Astrocyte (in vitro differentiated cells and primary cell): ENCODE measurements at regions not wholly inside any gene's neighbourhood (a gene's known extent, or its start where the extent isn't known, plus 50 kb on each side); places are given as distances from the start of the nearest gene placed in this dataset.

ENCODE experiments used
- DNase-seq: peaks from one replicate; pipeline ENCODE4 v3.0.0-alpha.2; 2010; ENCODE audit warnings: low read depth
- FAIRE-seq: peaks from 2 replicates; lab custom pipeline; 2011; peaks lifted over from hg19 to GRCh38; lab: Jason Lieb, UNC
- H2AFZ ChIP-seq: 2 replicates; pipeline ENCODE4 v1.6.0; 2012; ENCODE audit warnings: low read depth, low read length, inconsistent platforms
- H3K27ac ChIP-seq: 2 replicates; pipeline ENCODE4 v1.5.1; 2011; ENCODE audit warnings: low read depth, low read length, inconsistent platforms
- H3K27me3 ChIP-seq: 2 replicates; pipeline ENCODE4 v1.6.0; 2011; ENCODE audit warnings: low read length, inconsistent platforms; ENCODE audit not compliant: insufficient read depth
- H3K36me3 ChIP-seq: 2 replicates; pipeline ENCODE4 v1.5.1; 2011; ENCODE audit warnings: low read length, inconsistent platforms; ENCODE audit not compliant: insufficient read depth
- H3K4me1 ChIP-seq: 2 replicates; pipeline ENCODE4 v1.5.1; 2011; ENCODE audit warnings: low read length, inconsistent platforms; ENCODE audit not compliant: insufficient read depth
- H3K4me2 ChIP-seq: 2 replicates; pipeline ENCODE4 v1.6.0; 2012; ENCODE audit warnings: low read length, inconsistent platforms
- H3K4me3 ChIP-seq: 2 replicates; pipeline ENCODE4 v1.5.1; 2011; ENCODE audit warnings: low read depth, mild to moderate bottlenecking, low read length, inconsistent platforms; ENCODE audit not compliant: insufficient read depth
- H3K79me2 ChIP-seq: 2 replicates; pipeline ENCODE4 v1.6.0; 2012; ENCODE audit warnings: mild to moderate bottlenecking, low read length, inconsistent platforms; ENCODE audit not compliant: insufficient read depth
- H3K9ac ChIP-seq: 2 replicates; pipeline ENCODE4 v1.6.0; 2012; ENCODE audit warnings: mild to moderate bottlenecking, low read length, inconsistent platforms
- H3K9me3 ChIP-seq: 2 replicates; pipeline ENCODE4 v1.5.1; 2012; ENCODE audit warnings: low read depth, mild to moderate bottlenecking, low read length, inconsistent platforms; ENCODE audit not compliant: insufficient read depth
- H4K20me1 ChIP-seq: 2 replicates; pipeline ENCODE4 v1.6.0; 2012; ENCODE audit warnings: low read length, inconsistent platforms; ENCODE audit not compliant: insufficient read depth
- H3K27ac Mint-ChIP-seq: one replicate; pipeline ENCODE4 v1.8.0; 2021; ENCODE audit warnings: mild to moderate bottlenecking, mixed read lengths; ENCODE audit not compliant: unreplicated experiment
- H3K27me3 Mint-ChIP-seq: one replicate; pipeline ENCODE4 v1.8.0; 2021; ENCODE audit warnings: low read depth, mixed read lengths; ENCODE audit not compliant: unreplicated experiment
- H3K36me3 Mint-ChIP-seq: one replicate; pipeline ENCODE4 v1.8.0; 2021; ENCODE audit warnings: low read depth, mixed read lengths; ENCODE audit not compliant: unreplicated experiment
- H3K4me1 Mint-ChIP-seq: one replicate; pipeline ENCODE4 v1.8.0; 2021; ENCODE audit warnings: low read depth, mixed read lengths; ENCODE audit not compliant: unreplicated experiment
- H3K4me3 Mint-ChIP-seq: one replicate; pipeline ENCODE4 v1.8.0; 2021; ENCODE audit warnings: mild to moderate bottlenecking, moderate library complexity, mixed read lengths; ENCODE audit not compliant: unreplicated experiment
- H3K9me3 Mint-ChIP-seq: one replicate; pipeline ENCODE4 v1.8.0; 2021; ENCODE audit warnings: mild to moderate bottlenecking, mixed read lengths; ENCODE audit not compliant: unreplicated experiment
- CTCF ChIP-seq: IDR thresholded peaks from 2 replicates; pipeline ENCODE4 v1.5.1; 2011; ENCODE audit warnings: low read depth, mild to moderate bottlenecking, inconsistent platforms, low read length, moderate library complexity; ENCODE audit not compliant: insufficient read depth
- EZH2 ChIP-seq: IDR thresholded peaks from 2 replicates; pipeline ENCODE4 v1.6.1; 2012; ENCODE audit warnings: mild to moderate bottlenecking, low read length, inconsistent platforms; ENCODE audit not compliant: insufficient read depth

DNA sequence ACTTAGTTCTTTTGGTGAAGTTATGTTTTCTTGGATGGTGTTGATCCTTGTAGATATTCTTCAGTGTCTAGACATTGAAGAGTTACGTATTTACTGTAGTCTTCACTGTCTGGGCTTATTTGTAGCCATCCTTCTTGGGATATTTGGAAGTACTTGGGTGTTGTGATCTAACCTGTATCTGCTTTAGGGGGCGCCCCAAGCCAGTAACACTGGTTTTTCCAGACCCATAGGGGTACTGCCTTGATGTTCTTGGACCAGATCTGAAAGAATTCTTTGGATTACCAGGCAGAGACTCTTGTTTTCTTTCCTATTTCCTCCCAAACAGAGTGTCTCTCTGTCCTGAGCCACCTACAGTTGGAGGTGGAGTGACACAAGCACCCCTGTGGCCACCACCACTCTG is 309.1 kb upstream of the IMPG1 start:
- Mint-ChIP-seq H3K27me3 (no peaks in the 10 kb centered on the region), H3K4me1 (no peaks in the 10 kb centered on the region), H3K4me3 (no peak overlapping the region), H3K9me3 (peaks cover 4% of the 10 kb centered on the region), H3K27ac (no peak overlapping the region), H3K36me3 (no peaks in the 10 kb centered on the region)
- Histone ChIP-seq H3K36me3 (no peaks in the 10 kb centered on the region), H2AFZ (no peak overlapping the region), H3K9me3 (peaks cover 7% of the 10 kb centered on the region), H3K79me2 (no peaks in the 10 kb centered on the region), H3K4me2 (no peak overlapping the region), H3K27me3 (no peaks in the 10 kb centered on the region), H3K4me1 (no peaks in the 10 kb centered on the region), H3K9ac (no peak overlapping the region), H4K20me1 (no peaks in the 10 kb centered on the region), H3K27ac (no peak overlapping the region), H3K4me3 (no peak overlapping the region)
- TF ChIP-seq CTCF (no peak), EZH2 (no peak)
- FAIRE-seq (no peak), DNase-seq (no peak)

DNA sequence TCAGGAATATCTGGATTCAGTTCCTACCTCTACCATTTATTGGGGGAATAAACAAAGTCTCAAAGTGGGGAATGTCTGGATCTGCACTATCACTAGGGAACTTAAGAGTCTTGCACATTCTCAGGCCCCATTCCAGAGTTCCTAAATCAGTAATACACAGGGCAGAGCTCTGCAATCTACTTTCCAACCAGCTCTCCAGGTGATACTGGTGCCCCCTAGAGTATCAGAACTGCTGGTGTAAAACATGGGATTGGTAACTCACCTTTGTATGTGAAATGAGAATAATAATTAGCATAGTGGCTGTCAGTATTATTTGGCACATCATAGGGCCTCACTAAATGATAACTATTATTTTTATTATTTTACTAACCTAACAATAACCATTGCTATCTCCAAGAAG is 278.8 kb upstream of the IMPG1 start:
- no peaks in the 10 kb centered on the region for H3K36me3 ChIP-seq
- no peaks in the 10 kb centered on the region for H3K27me3 ChIP-seq
- H2AFZ ChIP-seq, result no peak overlapping the region
- no peak overlapping the region for H3K27ac Mint-ChIP-seq
- no peaks in the 10 kb centered on the region for H3K36me3 Mint-ChIP-seq
- no peak overlapping the region for H3K4me2 ChIP-seq
- no peak overlapping the region for H3K27ac ChIP-seq
- H3K4me1 Mint-ChIP-seq, result no peaks in the 10 kb centered on the region
- FAIRE-seq, result no peak
- no peak for DNase-seq
- H3K4me3 ChIP-seq, result no peak overlapping the region
- no peaks in the 10 kb centered on the region for H3K27me3 Mint-ChIP-seq
- no peak overlapping the region for H3K4me3 Mint-ChIP-seq
- no peaks in the 10 kb centered on the region for H3K9me3 Mint-ChIP-seq
- H4K20me1 ChIP-seq, result no peaks in the 10 kb centered on the region
- H3K79me2 ChIP-seq, result no peaks in the 10 kb centered on the region
- TF ChIP-seq CTCF (no peak), EZH2 (no peak)
- no peaks in the 10 kb centered on the region for H3K9me3 ChIP-seq
- no peaks in the 10 kb centered on the region for H3K4me1 ChIP-seq
- no peak overlapping the region for H3K9ac ChIP-seq

GRCh38 chr6:76347539-76347938 is 275.1 kb upstream of the IMPG1 start:
- Mint-ChIP-seq H3K36me3 (no peaks in the 10 kb centered on the region), H3K27me3 (no peaks in the 10 kb centered on the region), H3K27ac (no peak overlapping the region), H3K4me3 (no peak overlapping the region), H3K9me3 (no peaks in the 10 kb centered on the region), H3K4me1 (peaks cover 3% of the 10 kb centered on the region)
- Histone ChIP-seq H3K36me3 (no peaks in the 10 kb centered on the region), H3K4me2 (no peak overlapping the region), H3K27ac (no peak overlapping the region), H3K79me2 (no peaks in the 10 kb centered on the region), H3K27me3 (no peaks in the 10 kb centered on the region), H2AFZ (no peak overlapping the region), H3K4me1 (no peaks in the 10 kb centered on the region), H3K4me3 (no peak overlapping the region), H3K9me3 (no peaks in the 10 kb centered on the region), H4K20me1 (no peaks in the 10 kb centered on the region), H3K9ac (no peak overlapping the region)
- FAIRE-seq, result no peak
- TF ChIP-seq EZH2 (no peak), CTCF (no peak)
- no peak for DNase-seq
